Stomach (tissue), 8 donors: ENCODE measurements at regions not wholly inside any gene's neighbourhood (a gene's known extent, or its start where the extent isn't known, plus 50 kb on each side); places are given as distances from the start of the nearest gene placed in this dataset.
A peak's percentile ranks its signal among the peaks of the same experiment; 100 is the strongest.

Source experiments
- DNase-seq, 2 donors: peaks; one replicate each; pipeline versions ENCODE4 v3.0.0 to v3.0.0-alpha.2; 2013 to 2019
- H3K27ac ChIP-seq, 5 donors: fragments of 200-600 bp in 4 of 5; sonication (generic) in 4 of 5; one replicate each; pipeline ENCODE4 v1.5.1; 2013 to 2019; ENCODE audit warnings: mild to moderate bottlenecking in 1 of 5, moderate library complexity in 1 of 5
- H3K27me3 ChIP-seq, 3 donors: fragments of 200-600 bp; sonication (generic); one replicate each; pipeline ENCODE4 v1.5.1; 2017 to 2019; ENCODE audit warnings: mixed run types in 1 of 3
- H3K36me3 ChIP-seq, 4 donors: fragments of 200-600 bp; sonication (generic); 1 replicate in 3 of 4; 2 replicates in 1 of 4; pipeline ENCODE4 v1.5.1; 2016 to 2019
- H3K4me1 ChIP-seq, 4 donors: fragments of 200-600 bp; sonication (generic); one replicate each; pipeline ENCODE4 v1.5.1; 2016 to 2019
- H3K4me3 ChIP-seq, 4 donors: fragments of 200-600 bp; sonication (generic) in 3 of 4; one replicate each; pipeline ENCODE4 v1.5.1; 2016 to 2019; ENCODE audit warnings: mild to moderate bottlenecking in 1 of 4
- H3K9me3 ChIP-seq, 4 donors: fragments of 200-600 bp; sonication (generic); one replicate each; pipeline ENCODE4 v1.5.1; 2016 to 2019
- CTCF ChIP-seq, 7 experiments: fragments of 450-650 bp in 4 of 7; fragments of 200-600 bp in 3 of 7; sonication (generic) in 3 of 7; IDR thresholded peaks; one replicate each; pipeline ENCODE4 v1.5.1; 2016 to 2019; ENCODE audit warnings: antibody characterized with exemption in 7 of 7, control low read depth in 2 of 7, mild to moderate bottlenecking in 1 of 7
- EP300 ChIP-seq: sonication (generic); formaldehyde crosslinking; IDR thresholded peaks from one replicate; pipeline ENCODE4 v1.6.1; 2017; ENCODE audit warnings: antibody characterized with exemption
- POLR2A ChIP-seq, 4 donors: fragments of 450-650 bp; IDR thresholded peaks; one replicate each; pipeline ENCODE4 v1.6.1; 2016; ENCODE audit warnings: antibody characterized with exemption in 4 of 4, control low read depth in 2 of 4, mild to moderate bottlenecking in 1 of 4, moderate library complexity in 1 of 4
- POLR2AphosphoS5 ChIP-seq, 3 donors: sonication (generic); formaldehyde crosslinking; IDR thresholded peaks; one replicate each; pipeline ENCODE4 v1.6.1; 2016; ENCODE audit warnings: antibody characterized with exemption in 3 of 3
- WGBS, 5 donors: extraction: QIAGEN DNeasy Blood & Tissue Kit in 3 of 5; methylation state at CpG; one replicate each; pipeline versions ENCODE4 v1.1.5 to v1.1.7; 2013 to 2018; 5-methylcytosine and 5-hydroxymethylcytosine counted together
- intact Hi-C: fragments of 100-400 bp; cut with DNase I; formaldehyde crosslinking; loops from one replicate; pipeline ENCODE4 v1.15.1; 2023; ENCODE audit warnings: low total_unique reads
- donor health status: healthy with polysubstance abuse.
- donor health status: Bipolar disorder and iron deficiency.
- donor health status: healthy.

- no peak for TF ChIP-seq POLR2A (IDR thresholded peaks at IDR 0.05)
- TF ChIP-seq EP300 = no peak
- TF ChIP-seq CTCF (IDR thresholded peaks at IDR 0.05) = no peak
- no peak for TF ChIP-seq POLR2AphosphoS5 (IDR thresholded peaks at IDR 0.05)
- Histone ChIP-seq H3K27ac (no peak overlapping the region), H3K27me3 (no peaks in the 10 kb centered on the region), H3K4me3 (no peak overlapping the region), H3K4me1 (no peaks in the 10 kb centered on the region), H3K36me3 (no peaks in the 10 kb centered on the region), H3K9me3 (peaks cover 0 to 22% (median 5%) of the 10 kb centered on the region in 4 donors)
- intact Hi-C loops = no loop called here
- no peak for DNase-seq
- 46 to 61% (median 53%) methylated on average over 3 of the region's 3 CpGs for WGBS, 5 donors
Measured at GRCh38 chr9:29822458-29822857, 2249.2 kb upstream of the C9orf72 start.

GRCh38 chr9:29826421-29826820 is 2253.1 kb upstream of the C9orf72 start:
- TF ChIP-seq EP300 (no peak), CTCF (IDR thresholded peaks at IDR 0.05) (no peak), POLR2AphosphoS5 (IDR thresholded peaks at IDR 0.05) (no peak), POLR2A (IDR thresholded peaks at IDR 0.05) (no peak)
- H3K27me3 ChIP-seq = no peaks in the 10 kb centered on the region
- peaks cover 0 to 8% (median 3%) of the 10 kb centered on the region in 4 donors for H3K9me3 ChIP-seq
- no peak for DNase-seq
- no peaks in the 10 kb centered on the region for H3K36me3 ChIP-seq
- H3K4me3 ChIP-seq = no peak overlapping the region
- WGBS, 5 donors = 94 to 97% (median 96%) methylated on average over 21 to 23 of the region's 23 CpGs
- no peak overlapping the region for H3K27ac ChIP-seq
- no peaks in the 10 kb centered on the region for H3K4me1 ChIP-seq
- intact Hi-C loops = no loop called here

GRCh38 chr9:29830821-29831220 is 2257.5 kb upstream of the C9orf72 start:
- Histone ChIP-seq H3K4me1 (no peaks in the 10 kb centered on the region), H3K9me3 (peaks cover 0 to 8% (median 3%) of the 10 kb centered on the region in 4 donors), H3K27me3 (no peaks in the 10 kb centered on the region), H3K27ac (no peak overlapping the region), H3K36me3 (no peaks in the 10 kb centered on the region), H3K4me3 (no peak overlapping the region)
- intact Hi-C loops = no loop called here
- TF ChIP-seq POLR2AphosphoS5 (IDR thresholded peaks at IDR 0.05) (no peak), CTCF (IDR thresholded peaks at IDR 0.05) (peak in 3 of 7 experiments; percentile 8 to 19 (median 12)), EP300 (no peak)
- peak in 1 of 2 donors; percentile 63 for DNase-seq
- WGBS, 5 donors = 38 to 43% (median 39%) methylated on average over 6 of the region's 6 CpGs

GRCh38 chr9:29838491-29839020 is 2265.3 kb upstream of the C9orf72 start:
- Histone ChIP-seq H3K4me1 (no peaks in the 10 kb centered on the region), H3K36me3 (no peaks in the 10 kb centered on the region), H3K4me3 (no peak overlapping the region), H3K27ac (no peak overlapping the region), H3K9me3 (no peaks in the 10 kb centered on the region), H3K27me3 (no peaks in the 10 kb centered on the region)
- peak in 1 of 2 donors; percentile 2 for DNase-seq
- intact Hi-C loops = no loop called here
- WGBS, 5 donors = 23 to 46% (median 30%) methylated on average over 1 of the region's 1 CpG
- TF ChIP-seq POLR2AphosphoS5 (IDR thresholded peaks at IDR 0.05) (no peak), CTCF (IDR thresholded peaks at IDR 0.05) (no peak), POLR2A (IDR thresholded peaks at IDR 0.05) (no peak), EP300 (no peak)
